Ovary (tissue), 7 donors: ENCODE measurements at regions not wholly inside any gene's neighbourhood (a gene's known extent, or its start where the extent isn't known, plus 50 kb on each side); places are given as distances from the start of the nearest gene placed in this dataset.

Experiments used
- DNase-seq, 5 donors: peaks; one replicate each; pipeline ENCODE4 v3.0.0-alpha.2; 2019 to 2020
- H3K27ac ChIP-seq, 2 donors: fragments of 200-600 bp; one replicate each; pipeline versions ENCODE4 v1.5.1 to v1.8.0; 2019 to 2022
- H3K27me3 ChIP-seq: fragments of 200-600 bp; one replicate; pipeline ENCODE4 v1.8.0; 2022
- H3K36me3 ChIP-seq: fragments of 200-600 bp; sonication (generic); one replicate; pipeline ENCODE4 v1.5.1; 2019
- H3K4me1 ChIP-seq: one replicate; pipeline ENCODE4 v1.8.1; 2013; ENCODE audit warnings: mild to moderate bottlenecking, moderate library complexity; ENCODE audit not compliant: insufficient read depth
- H3K4me3 ChIP-seq: fragments of 200-600 bp; sonication (generic); one replicate; pipeline ENCODE4 v1.5.1; 2017
- H3K9me3 ChIP-seq, 2 donors: fragments of 200-600 bp in 1 of 2; sonication (generic) in 1 of 2; one replicate each; pipeline versions ENCODE4 v1.5.1 to v1.8.1; 2013 to 2019; ENCODE audit warnings: mild to moderate bottlenecking in 1 of 2, moderate library complexity in 1 of 2
- CTCF ChIP-seq, 3 donors: fragments of 450-650 bp in 2 of 3; fragments of 200-600 bp in 1 of 3; IDR thresholded peaks; one replicate each; pipeline versions ENCODE4 v1.5.1 to v1.8.0; 2016 to 2022; ENCODE audit warnings: antibody characterized with exemption in 3 of 3, mild to moderate bottlenecking in 1 of 3
- EP300 ChIP-seq: sonication (generic); formaldehyde crosslinking; IDR thresholded peaks from one replicate; pipeline ENCODE4 v1.6.1; 2017; ENCODE audit warnings: antibody characterized with exemption
- POLR2A ChIP-seq: fragments of 450-650 bp; IDR thresholded peaks from one replicate; pipeline ENCODE4 v1.6.1; 2017; ENCODE audit warnings: antibody characterized with exemption, mild to moderate bottlenecking, moderate library complexity
- WGBS, 3 donors: extraction: QIAGEN DNeasy Blood & Tissue Kit in 1 of 3; methylation state at CpG; one replicate each; pipeline versions ENCODE4 v1.1.5 to v1.1.7; 2013 to 2017; 5-methylcytosine and 5-hydroxymethylcytosine counted together
- intact Hi-C, 4 donors: fragments of 100-400 bp; cut with DNase I; formaldehyde crosslinking; loops; one replicate each; pipeline versions ENCODE4 v1.11.0 to v1.15.1; 2022 to 2023
- donor health status: DM: no; HTN: no; CAD: no; lungs with moderate emphysema.
- donor health status: DM: no; HTN: no; CAD: no.
- donor health status: Bipolar disorder and iron deficiency.
- donor health status: DM: no; HTN: no; CAD: no.
- donor health status: DM: yes; HTN: yes; CAD: no.

- TF ChIP-seq POLR2A, result no peak
- no peak for TF ChIP-seq EP300
- no peak for TF ChIP-seq CTCF (IDR thresholded peaks at IDR 0.05)
- peaks cover 17% of the 10 kb centered on the region for H3K4me1 ChIP-seq
- no peak overlapping the region for H3K4me3 ChIP-seq
- no peak for DNase-seq
- H3K36me3 ChIP-seq, result no peaks in the 10 kb centered on the region
- intact Hi-C loops, result no loop called here
- no peaks in the 10 kb centered on the region for H3K27me3 ChIP-seq
- peak overlapping the region in 1 of 2 donors; percentile 44 for H3K27ac ChIP-seq
- no peaks in the 10 kb centered on the region for H3K9me3 ChIP-seq
- WGBS, 3 donors, result 22 to 58% (median 50%) methylated on average over 2 of the region's 2 CpGs
These were observed 117.0 kb upstream of the SYT6 start for GRCh38 chr1:114270718-114271117.

DNA sequence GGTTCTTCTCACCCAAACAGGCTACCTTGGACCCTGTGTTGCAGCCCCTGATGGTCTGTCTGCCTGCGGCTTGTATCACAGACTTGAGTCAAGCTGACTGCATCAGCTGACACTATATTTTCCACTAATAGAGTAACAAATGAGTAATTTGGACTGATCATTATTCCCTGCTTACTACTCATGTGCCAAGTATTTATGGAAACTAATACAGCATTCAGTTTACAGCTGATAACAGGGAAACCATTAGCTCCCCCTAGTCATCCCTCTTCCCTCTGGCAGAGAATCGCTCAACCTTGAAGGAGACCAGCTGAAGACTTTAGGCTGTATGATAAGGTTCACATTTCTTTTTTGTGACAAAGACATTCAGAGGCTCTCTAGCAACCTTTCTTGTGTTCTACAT is 116.6 kb upstream of the SYT6 start:
- intact Hi-C loops, result no loop called here
- Histone ChIP-seq H3K27me3 (no peaks in the 10 kb centered on the region), H3K4me1 (peaks cover 17% of the 10 kb centered on the region), H3K27ac (peak overlapping the region in 1 of 2 donors; percentile 54), H3K4me3 (no peak overlapping the region), H3K36me3 (no peaks in the 10 kb centered on the region), H3K9me3 (no peaks in the 10 kb centered on the region)
- TF ChIP-seq CTCF (IDR thresholded peaks at IDR 0.05) (no peak), EP300 (no peak), POLR2A (no peak)
- 17 to 34% (median 19%) methylated on average over 2 of the region's 2 CpGs for WGBS, 3 donors
- no peak for DNase-seq

DNA sequence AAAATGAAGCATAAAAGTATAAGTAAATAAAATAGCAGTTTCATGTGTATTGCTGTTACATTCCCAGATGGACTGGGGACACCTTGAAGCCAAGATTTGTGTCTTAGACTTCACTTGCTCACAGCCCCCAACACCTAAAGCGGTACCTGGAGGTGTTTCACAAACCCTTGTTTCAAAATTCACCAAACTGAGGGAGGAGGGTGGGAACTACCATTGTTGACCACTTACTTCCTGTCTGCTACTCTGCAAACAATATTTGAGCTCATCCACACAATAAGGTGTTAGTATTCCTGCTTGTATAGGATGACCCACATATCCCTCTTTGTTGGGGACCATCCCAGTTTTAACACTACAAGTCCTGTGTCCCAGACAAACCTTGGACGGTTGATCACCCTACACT is 115.9 kb upstream of the SYT6 start:
- Histone ChIP-seq H3K27ac (peak overlapping the region in 1 of 2 donors; percentile 54), H3K4me1 (peaks cover 17% of the 10 kb centered on the region), H3K4me3 (no peak overlapping the region), H3K27me3 (no peaks in the 10 kb centered on the region), H3K9me3 (no peaks in the 10 kb centered on the region), H3K36me3 (no peaks in the 10 kb centered on the region)
- WGBS, 3 donors, result 84 to 95% (median 94%) methylated on average over 2 of the region's 2 CpGs
- no peak for TF ChIP-seq POLR2A
- TF ChIP-seq EP300, result no peak
- no peak for TF ChIP-seq CTCF (IDR thresholded peaks at IDR 0.05)
- intact Hi-C loops, result no loop called here
- no peak for DNase-seq

DNA sequence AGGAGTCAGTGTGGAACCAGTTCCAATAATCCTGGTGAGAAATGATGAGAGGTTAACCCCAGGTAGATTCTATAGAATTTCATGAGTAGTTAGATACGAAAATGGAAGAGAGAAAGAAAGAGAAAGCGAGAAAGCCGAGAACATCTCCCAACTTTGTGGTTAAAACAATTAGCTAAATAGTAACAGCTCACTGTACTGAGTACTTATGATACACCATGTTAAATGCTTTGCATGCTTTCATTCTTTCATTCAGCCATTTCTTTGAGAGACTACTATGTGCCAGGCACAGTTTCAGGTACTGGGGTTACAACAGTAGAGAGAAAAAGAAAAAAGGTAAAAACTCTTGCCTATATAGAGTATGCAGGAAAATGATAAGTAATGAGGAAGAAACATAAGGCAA is 109.7 kb upstream of the SYT6 start:
- intact Hi-C loops, result no loop called here
- no peaks in the 10 kb centered on the region for H3K9me3 ChIP-seq
- H3K27ac ChIP-seq, result no peak overlapping the region
- no peak overlapping the region for H3K4me3 ChIP-seq
- no peak for DNase-seq
- WGBS, 3 donors, result 91 to 95% (median 93%) methylated on average over 3 of the region's 3 CpGs
- TF ChIP-seq POLR2A (no peak), CTCF (IDR thresholded peaks at IDR 0.05) (no peak), EP300 (no peak)
- H3K4me1 ChIP-seq, result no peaks in the 10 kb centered on the region
- H3K27me3 ChIP-seq, result no peaks in the 10 kb centered on the region
- H3K36me3 ChIP-seq, result no peaks in the 10 kb centered on the region

GRCh38 chr1:114262337-114262736 is 108.7 kb upstream of the SYT6 start:
- no peaks in the 10 kb centered on the region for H3K27me3 ChIP-seq
- H3K9me3 ChIP-seq, result no peaks in the 10 kb centered on the region
- TF ChIP-seq CTCF (IDR thresholded peaks at IDR 0.05), result no peak
- TF ChIP-seq EP300, result no peak
- no peak for TF ChIP-seq POLR2A
- 54 to 74% (median 66%) methylated on average over 2 of the region's 2 CpGs for WGBS, 3 donors
- no peak overlapping the region for H3K4me3 ChIP-seq
- no peak for DNase-seq
- no peaks in the 10 kb centered on the region for H3K4me1 ChIP-seq
- intact Hi-C loops, result no loop called here
- no peaks in the 10 kb centered on the region for H3K36me3 ChIP-seq
- H3K27ac ChIP-seq, result no peak overlapping the region
